GM23248 (cell line): ENCODE measurements at regions not wholly inside any gene's neighbourhood (a gene's known extent, or its start where the extent isn't known, plus 50 kb on each side); places are given as distances from the start of the nearest gene placed in this dataset.

ENCODE experiments used
- EZH2 ChIP-seq: fragments of 200-600 bp; sonication (generic); IDR thresholded peaks from 2 replicates; pipeline ENCODE4 v1.6.1; 2018; ENCODE audit warnings: antibody characterized with exemption, mild to moderate bottlenecking; ENCODE audit not compliant: insufficient read depth, poor library complexity, severe bottlenecking
- EZH2phosphoT487 ChIP-seq: fragments of 200-600 bp; sonication (generic); IDR thresholded peaks from 2 replicates; pipeline ENCODE4 v1.6.1; 2018; ENCODE audit warnings: antibody characterized with exemption, moderate library complexity, mild to moderate bottlenecking, low read depth; ENCODE audit not compliant: insufficient read depth

- no peak for TF ChIP-seq EZH2
- no peak for TF ChIP-seq EZH2phosphoT487
Measured at GRCh38 chr7:54931532-54931931, 87.3 kb upstream of the EGFR start.
